Gastrocnemius medialis (tissue), 4 donors: ENCODE measurements at regions not wholly inside any gene's neighbourhood (a gene's known extent, or its start where the extent isn't known, plus 50 kb on each side); places are given as distances from the start of the nearest gene placed in this dataset.

Source experiments
- CTCF ChIP-seq, 5 experiments: fragments of 450-650 bp in 3 of 5; fragments of 200-600 bp in 2 of 5; sonication (generic) in 2 of 5; IDR thresholded peaks in 4 of 5; conservative IDR thresholded peaks in 1 of 5; 1 replicate in 4 of 5; 2 replicates in 1 of 5; pipeline ENCODE4 v1.5.1; 2016 to 2019; ENCODE audit warnings: antibody characterized with exemption in 5 of 5, mild to moderate bottlenecking in 3 of 5, moderate library complexity in 3 of 5
- POLR2A ChIP-seq, 2 donors: fragments of 450-650 bp; IDR thresholded peaks; one replicate each; pipeline ENCODE4 v1.6.1; 2017; ENCODE audit warnings: antibody characterized with exemption in 2 of 2, mild to moderate bottlenecking in 2 of 2, moderate library complexity in 2 of 2

GRCh38 chr9:4423207-4423610, 67.1 kb upstream of the SLC1A1 start:
- TF ChIP-seq CTCF (IDR thresholded peaks at IDR 0.05 in 4 of 5, conservative IDR thresholded peaks at IDR 0.05 in 1 of 5) (no peak), POLR2A (IDR thresholded peaks at IDR 0.05) (no peak)
